ENCODE measurements at regions not wholly inside any gene's neighbourhood (a gene's known extent, or its start where the extent isn't known, plus 50 kb on each side); places are given as distances from the start of the nearest gene placed in this dataset.

GRCh38 chr13:40505196-40505595 lies 161.2 kb downstream of the FOXO1 start:
- TF ChIP-seq POLR2A (IDR thresholded peaks at IDR 0.05) = no peak
- TF ChIP-seq CTCF (IDR thresholded peaks at IDR 0.05 in 8 of 11, conservative IDR thresholded peaks at IDR 0.05 in 3 of 11) = no peak
- TF ChIP-seq POLR2AphosphoS5 (IDR thresholded peaks at IDR 0.05) = no peak
